ENCODE measurements at regions not wholly inside any gene's neighbourhood (a gene's known extent, or its start where the extent isn't known, plus 50 kb on each side); places are given as distances from the start of the nearest gene placed in this dataset.
A peak's percentile ranks its signal among the peaks of the same experiment; 100 is the strongest.

GRCh38 chr3:117919621-117920020 is 1115.0 kb downstream of the IGSF11 start:
- DNase-seq (ENCODE audit: low read depth in 1 of 2, low spot score in 1 of 2), result peak in 1 of 2 donors; percentile 31
- no peak overlapping the region for H3K27ac ChIP-seq
- H3K4me3 ChIP-seq, result no peak overlapping the region
- H3K27me3 ChIP-seq, result peaks cover 50% of the 10 kb centered on the region
- H3K36me3 ChIP-seq, result no peaks in the 10 kb centered on the region
- H3K9me3 ChIP-seq (ENCODE audit: low read depth), result no peaks in the 10 kb centered on the region
- peaks cover 11% of the 10 kb centered on the region for H3K4me1 ChIP-seq (ENCODE audit: low read depth)
- no peak for TF ChIP-seq CTCF (IDR thresholded peaks at IDR 0.05; ENCODE audit: low read depth, low read length)

GRCh38 chr3:117920253-117920898 is 1114.3 kb downstream of the IGSF11 start:
- no peaks in the 10 kb centered on the region for H3K36me3 ChIP-seq
- peaks cover 11% of the 10 kb centered on the region for H3K4me1 ChIP-seq (ENCODE audit: low read depth)
- TF ChIP-seq CTCF (IDR thresholded peaks at IDR 0.05; ENCODE audit: low read depth, low read length), result no peak
- H3K27me3 ChIP-seq, result peaks cover 55% of the 10 kb centered on the region
- no peaks in the 10 kb centered on the region for H3K9me3 ChIP-seq (ENCODE audit: low read depth)
- H3K4me3 ChIP-seq, result no peak overlapping the region
- H3K27ac ChIP-seq, result no peak overlapping the region
- peak in 1 of 2 donors; percentile 35 for DNase-seq (ENCODE audit: low read depth in 1 of 2, low spot score in 1 of 2)

GRCh38 chr3:117921411-117921810 is 1113.2 kb downstream of the IGSF11 start:
- TF ChIP-seq CTCF (IDR thresholded peaks at IDR 0.05; ENCODE audit: low read depth, low read length), result no peak
- Histone ChIP-seq H3K27ac (no peak overlapping the region), H3K9me3 (ENCODE audit: low read depth) (no peaks in the 10 kb centered on the region), H3K27me3 (peaks cover 49% of the 10 kb centered on the region), H3K4me3 (no peak overlapping the region), H3K4me1 (ENCODE audit: low read depth) (peaks cover 11% of the 10 kb centered on the region), H3K36me3 (no peaks in the 10 kb centered on the region)
- DNase-seq (ENCODE audit: low read depth in 1 of 2, low spot score in 1 of 2), result no peak

- no peak for TF ChIP-seq CTCF (IDR thresholded peaks at IDR 0.05; ENCODE audit: low read depth, low read length)
- no peak for DNase-seq (ENCODE audit: low read depth in 1 of 2, low spot score in 1 of 2)
- Histone ChIP-seq H3K36me3 (no peaks in the 10 kb centered on the region), H3K9me3 (ENCODE audit: low read depth) (no peaks in the 10 kb centered on the region), H3K4me1 (ENCODE audit: low read depth) (peaks cover 11% of the 10 kb centered on the region), H3K27ac (no peak overlapping the region), H3K27me3 (peaks cover 43% of the 10 kb centered on the region), H3K4me3 (no peak overlapping the region)
Measured at GRCh38 chr3:117922039-117922438, 1112.6 kb downstream of the IGSF11 start.

GRCh38 chr3:117926819-117927218 is 1107.8 kb downstream of the IGSF11 start:
- TF ChIP-seq CTCF (IDR thresholded peaks at IDR 0.05; ENCODE audit: low read depth, low read length), result no peak
- H3K27me3 ChIP-seq, result peaks cover 34% of the 10 kb centered on the region
- no peak overlapping the region for H3K27ac ChIP-seq
- no peak overlapping the region for H3K4me3 ChIP-seq
- H3K4me1 ChIP-seq (ENCODE audit: low read depth), result no peaks in the 10 kb centered on the region
- H3K9me3 ChIP-seq (ENCODE audit: low read depth), result no peaks in the 10 kb centered on the region
- no peak for DNase-seq (ENCODE audit: low read depth in 1 of 2, low spot score in 1 of 2)
- H3K36me3 ChIP-seq, result no peaks in the 10 kb centered on the region

Data from cardiac muscle cell (in vitro differentiated cells and primary cell).